GM13977 (cell line): ENCODE measurements at regions not wholly inside any gene's neighbourhood (a gene's known extent, or its start where the extent isn't known, plus 50 kb on each side); places are given as distances from the start of the nearest gene placed in this dataset.

ENCODE experiments used
- DNase-seq: peaks from one replicate; pipeline ENCODE4 v3.0.0; 2012; ENCODE audit warnings: low spot score
- CTCF ChIP-seq: IDR thresholded peaks from 2 replicates; pipeline ENCODE4 v1.5.1; 2012; ENCODE audit warnings: mild to moderate bottlenecking, control low read depth; ENCODE audit not compliant: insufficient read depth; ENCODE audit errors: extremely low read depth, missing control alignments
- in situ Hi-C: fragments of 300-500 bp; cut with MboI; formaldehyde crosslinking; loops from one replicate; pipeline ENCODE4 v1.12.0; 2022; ENCODE audit warnings: low sequenced_read_pairs, low pct_unique_long_range_greater_than_20kb, mixed read lengths, inconsistent platforms; ENCODE audit not compliant: unreplicated experiment

- no peak for TF ChIP-seq CTCF
- in situ Hi-C loops = no loop called here
- DNase-seq = no peak
These were observed 770.3 kb downstream of the PDCD6IP start for GRCh38 chr3:34568766-34569165.

- DNase-seq = no peak
- in situ Hi-C loops = no loop called here
- TF ChIP-seq CTCF = no peak
These were observed 771.0 kb downstream of the PDCD6IP start for GRCh38 chr3:34569437-34569836.

DNA sequence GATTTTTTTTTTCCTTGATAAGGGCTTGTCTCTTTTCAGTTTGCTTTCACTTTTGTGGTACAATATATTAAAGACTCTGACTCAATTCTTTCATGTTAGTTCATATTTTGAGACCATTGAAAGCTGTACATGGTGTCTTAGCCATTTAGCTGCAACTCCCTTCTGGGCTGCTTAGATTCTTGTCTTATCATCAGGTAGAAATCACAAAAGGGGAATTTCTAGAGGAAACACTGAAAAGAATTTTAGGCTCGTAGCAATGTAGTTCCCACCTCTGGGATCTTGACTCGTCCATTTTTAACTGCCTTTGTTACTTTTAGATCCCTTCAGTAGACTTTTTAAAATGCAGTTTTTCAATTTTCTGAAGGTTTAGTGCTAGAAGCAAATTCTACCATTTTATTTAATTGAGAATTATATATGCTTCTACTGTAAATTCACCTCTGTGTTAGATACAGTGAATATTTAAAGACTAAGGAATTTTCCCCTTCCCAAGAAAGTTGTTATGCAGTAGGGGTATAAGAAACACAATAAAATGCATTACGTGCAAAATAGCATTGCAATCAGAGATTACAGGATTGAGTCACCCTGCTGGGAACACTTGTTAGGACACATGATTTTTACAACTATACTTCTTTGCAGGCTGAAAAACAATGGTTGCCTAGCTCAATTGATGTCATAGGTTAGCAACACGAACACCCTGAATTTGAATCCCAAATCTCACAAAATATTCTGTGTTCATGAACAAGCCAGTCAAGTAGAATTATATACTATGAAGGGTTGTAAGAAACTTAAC is 772.7 kb downstream of the PDCD6IP start:
- in situ Hi-C loops = no loop called here
- TF ChIP-seq CTCF = no peak
- DNase-seq = no peak

DNA sequence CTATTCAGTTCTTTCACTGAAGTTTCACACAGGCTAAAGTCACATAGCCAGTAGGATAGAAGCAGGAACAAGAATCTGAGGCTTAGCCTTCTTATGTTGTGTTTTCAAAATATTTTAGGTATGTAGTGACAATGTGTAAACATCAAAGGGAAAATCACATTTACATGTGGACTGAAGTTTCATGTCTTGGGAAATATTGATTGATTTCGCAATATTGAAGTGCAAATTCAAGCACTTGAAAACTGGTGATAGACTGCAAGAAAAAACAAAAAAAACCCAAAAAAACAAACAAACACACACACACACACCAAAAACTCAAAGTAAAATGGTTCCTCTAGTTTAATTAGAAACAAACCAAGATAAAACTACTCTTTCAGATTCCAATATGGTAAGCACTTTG is 773.3 kb downstream of the PDCD6IP start:
- in situ Hi-C loops = no loop called here

GRCh38 chr3:34575776-34576175 is 777.3 kb downstream of the PDCD6IP start:
- in situ Hi-C loops = no loop called here

More for the DNA sequence above, 773.3 kb downstream of the PDCD6IP start:
- DNase-seq = no peak
- no peak for TF ChIP-seq CTCF

DNA sequence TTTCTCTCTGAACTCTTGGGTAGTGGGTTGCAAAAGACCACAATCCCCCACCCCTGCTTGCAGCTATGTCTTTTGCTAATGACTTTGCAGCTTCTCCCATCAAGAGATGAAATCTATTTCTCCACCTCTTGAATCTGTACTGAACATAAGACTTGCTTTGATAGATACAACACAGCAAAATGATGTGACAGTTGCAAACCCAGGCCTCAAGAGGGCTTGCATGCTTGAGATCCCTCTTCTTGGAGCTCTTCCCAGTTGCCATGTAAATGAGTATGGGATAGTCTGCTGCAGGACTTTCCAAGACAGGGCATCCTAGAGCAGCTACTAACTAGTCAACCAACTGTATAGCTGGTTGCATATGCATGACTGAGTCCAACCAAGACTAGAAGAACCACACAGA is 783.6 kb downstream of the PDCD6IP start:
- in situ Hi-C loops = no loop called here
- DNase-seq = no peak
- TF ChIP-seq CTCF = no peak

More at GRCh38 chr3:34575776-34576175, 777.3 kb downstream of the PDCD6IP start:
- no peak for DNase-seq
- no peak for TF ChIP-seq CTCF

DNA sequence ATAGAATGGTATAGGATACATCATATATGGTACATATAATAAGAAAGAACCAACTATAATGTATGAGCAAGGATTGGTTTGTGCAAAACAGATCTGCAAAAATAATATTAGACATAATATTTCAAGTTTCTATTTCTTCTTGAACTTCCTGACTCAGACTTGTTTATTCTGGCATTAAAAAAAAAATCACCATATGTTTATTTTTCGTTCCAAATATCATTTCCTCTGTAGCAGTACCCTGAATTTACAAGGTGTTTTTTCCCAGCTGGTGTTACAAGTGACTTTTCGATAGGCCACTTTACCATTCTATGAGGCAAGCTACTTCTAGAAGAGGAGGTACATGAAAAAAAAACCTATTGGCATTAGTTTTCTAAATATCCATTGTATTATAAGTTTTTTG is 785.0 kb downstream of the PDCD6IP start:
- DNase-seq = no peak
- in situ Hi-C loops = no loop called here
- no peak for TF ChIP-seq CTCF
